ENCODE measurements at regions not wholly inside any gene's neighbourhood (a gene's known extent, or its start where the extent isn't known, plus 50 kb on each side); places are given as distances from the start of the nearest gene placed in this dataset.
A peak's percentile ranks its signal among the peaks of the same experiment; 100 is the strongest.
"Not testable (repeated sequence)": the region's sequence is repeated elsewhere in the genome, so short reads cannot be mapped to it uniquely, and the experiment has no call there.

- no peak for DNase-seq (ENCODE audit: low spot score)
- intact Hi-C loops (cut with DNase I) = no loop called here
These were observed 158.8 kb upstream of the NFIA start for GRCh38 chr1:60923389-60924087.

GRCh38 chr1:60922304-60922703 is 160.1 kb upstream of the NFIA start:
- no peak for DNase-seq (ENCODE audit: low spot score)
- intact Hi-C loops (cut with DNase I) = no loop called here

GRCh38 chr1:60921175-60921574 is 161.2 kb upstream of the NFIA start:
- no peak for DNase-seq (ENCODE audit: low spot score)

GRCh38 chr1:60920561-60920960 is 161.8 kb upstream of the NFIA start:
- DNase-seq (ENCODE audit: low spot score) = no peak
- intact Hi-C loops (cut with DNase I) = no loop called here

More at GRCh38 chr1:60921175-60921574, 161.2 kb upstream of the NFIA start:
- intact Hi-C loops (cut with DNase I) = no loop called here

- intact Hi-C loops (cut with DNase I) = no loop called here
- no peak for DNase-seq (ENCODE audit: low spot score)
These were observed 163.5 kb upstream of the NFIA start for GRCh38 chr1:60918867-60919266.

GRCh38 chr1:60916906-60917305 is 165.5 kb upstream of the NFIA start:
- intact Hi-C loops (cut with DNase I) = no loop called here
- no peak for DNase-seq (ENCODE audit: low spot score)

GRCh38 chr1:60916199-60916598 is 166.2 kb upstream of the NFIA start:
- DNase-seq (ENCODE audit: low spot score) = no peak

GRCh38 chr1:60915441-60915840 is 166.9 kb upstream of the NFIA start:
- no peak for DNase-seq (ENCODE audit: low spot score)
- intact Hi-C loops (cut with DNase I) = no loop called here

More at GRCh38 chr1:60916199-60916598, 166.2 kb upstream of the NFIA start:
- intact Hi-C loops (cut with DNase I) = no loop called here

GRCh38 chr1:60914982-60915381 is 167.4 kb upstream of the NFIA start:
- intact Hi-C loops (cut with DNase I) = no loop called here
- DNase-seq (ENCODE audit: low spot score) = no peak

GRCh38 chr1:60913708-60914107 is 168.7 kb upstream of the NFIA start:
- intact Hi-C loops (cut with DNase I); DNase-seq (ENCODE audit: low spot score): not testable (repeated sequence)

- DNase-seq (ENCODE audit: low spot score) = no peak
- intact Hi-C loops (cut with DNase I) = no loop called here
These were observed 169.3 kb upstream of the NFIA start for GRCh38 chr1:60913039-60913438.

- no peak for DNase-seq (ENCODE audit: low spot score)
These were observed 170.2 kb upstream of the NFIA start for GRCh38 chr1:60911966-60912697.

GRCh38 chr1:60908159-60908558 is 174.2 kb upstream of the NFIA start:
- DNase-seq (ENCODE audit: low spot score) = no peak
- intact Hi-C loops (cut with DNase I) = no loop called here

More at GRCh38 chr1:60911966-60912697, 170.2 kb upstream of the NFIA start:
- intact Hi-C loops (cut with DNase I) = no loop called here

- DNase-seq (ENCODE audit: low spot score) = no peak
- intact Hi-C loops (cut with DNase I) = no loop called here
These were observed 175.8 kb upstream of the NFIA start for GRCh38 chr1:60906526-60906925.

GRCh38 chr1:60906039-60906438 is 176.3 kb upstream of the NFIA start:
- intact Hi-C loops (cut with DNase I) = no loop called here
- DNase-seq (ENCODE audit: low spot score) = no peak

- intact Hi-C loops (cut with DNase I) = loop anchor here (5.0 kb wide), 1 partner anchor 138 kb away; no protein-coding TSS in a partner anchor
- peak; percentile 84 for DNase-seq (ENCODE audit: low spot score)
These were observed 178.1 kb upstream of the NFIA start for GRCh38 chr1:60904099-60904851.

- intact Hi-C loops (cut with DNase I) = loop anchor here (5.0 kb wide), 1 partner anchor 139 kb away; no protein-coding TSS in a partner anchor
- no peak for DNase-seq (ENCODE audit: low spot score)
These were observed 178.8 kb upstream of the NFIA start for GRCh38 chr1:60903591-60903990.

GRCh38 chr1:60899464-60899863 is 182.9 kb upstream of the NFIA start:
- intact Hi-C loops (cut with DNase I) = no loop called here
- no peak for DNase-seq (ENCODE audit: low spot score)

- intact Hi-C loops (cut with DNase I) = no loop called here
These were observed 183.4 kb upstream of the NFIA start for GRCh38 chr1:60898987-60899386.

GRCh38 chr1:60898413-60898812 is 183.9 kb upstream of the NFIA start:
- intact Hi-C loops (cut with DNase I) = no loop called here
- no peak for DNase-seq (ENCODE audit: low spot score)

More at GRCh38 chr1:60898987-60899386, 183.4 kb upstream of the NFIA start:
- DNase-seq (ENCODE audit: low spot score) = no peak
